ENCODE measurements at regions not wholly inside any gene's neighbourhood (a gene's known extent, or its start where the extent isn't known, plus 50 kb on each side); places are given as distances from the start of the nearest gene placed in this dataset.

DNA sequence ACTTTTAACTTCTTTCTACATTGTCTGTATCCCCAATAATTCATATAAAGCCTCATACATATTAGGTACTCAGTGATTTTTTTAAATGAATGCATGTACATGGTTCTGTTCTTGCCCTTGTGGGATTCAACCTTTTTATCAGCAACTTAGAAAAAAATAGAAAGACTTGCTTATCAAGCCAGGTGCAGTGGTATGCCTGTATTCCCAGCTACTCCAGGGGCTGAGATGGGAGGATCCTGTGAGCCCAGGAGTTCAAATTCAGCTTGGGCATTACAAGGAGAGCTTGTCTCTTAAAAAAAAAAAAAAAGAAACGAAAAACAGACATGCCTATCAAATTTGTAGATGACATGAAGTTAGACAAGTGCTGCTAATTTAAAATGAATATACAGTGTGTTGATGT is 54.2 kb upstream of the MYCBP2 start:
- DNase-seq (ENCODE audit: low spot score) = no peak

DNA sequence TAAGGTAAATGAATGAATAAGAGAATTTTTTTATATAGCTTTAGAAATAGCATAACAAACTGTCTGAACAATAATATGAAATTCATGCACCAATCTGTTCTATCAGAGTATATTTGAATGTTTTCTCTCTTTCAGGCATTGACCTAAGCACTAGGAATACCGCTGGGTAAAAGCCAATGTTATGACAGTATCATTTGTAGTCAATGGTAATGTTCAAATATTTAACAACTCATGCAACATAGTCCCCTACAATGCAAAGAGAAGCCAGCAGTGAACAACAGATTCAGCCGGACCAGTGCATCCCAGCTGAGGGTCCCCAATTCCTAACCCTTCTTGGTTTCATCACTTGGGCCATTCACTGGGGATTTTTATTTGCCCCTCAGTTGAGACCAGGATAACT is 52.6 kb upstream of the MYCBP2 start:
- no peak for DNase-seq (ENCODE audit: low spot score)

DNA sequence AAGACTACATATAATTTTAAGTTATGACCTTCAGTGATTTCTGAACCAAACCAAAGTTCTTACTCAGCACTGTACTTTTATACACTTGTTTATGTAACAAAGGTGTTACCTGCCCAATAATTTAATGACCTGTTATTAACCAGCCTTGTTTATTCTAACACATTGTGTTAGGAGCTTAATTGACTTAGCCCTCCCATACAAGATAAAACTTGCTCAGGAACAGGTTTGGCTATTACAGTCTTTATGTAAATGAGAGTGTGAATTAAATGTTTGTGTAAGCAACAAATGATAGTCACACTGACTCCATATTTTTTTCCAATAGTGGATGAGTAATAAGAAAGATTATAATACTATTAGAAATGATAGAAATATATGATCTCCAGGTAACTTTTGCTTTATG is 51.8 kb upstream of the MYCBP2 start:
- DNase-seq (ENCODE audit: low spot score) = no peak

DNA sequence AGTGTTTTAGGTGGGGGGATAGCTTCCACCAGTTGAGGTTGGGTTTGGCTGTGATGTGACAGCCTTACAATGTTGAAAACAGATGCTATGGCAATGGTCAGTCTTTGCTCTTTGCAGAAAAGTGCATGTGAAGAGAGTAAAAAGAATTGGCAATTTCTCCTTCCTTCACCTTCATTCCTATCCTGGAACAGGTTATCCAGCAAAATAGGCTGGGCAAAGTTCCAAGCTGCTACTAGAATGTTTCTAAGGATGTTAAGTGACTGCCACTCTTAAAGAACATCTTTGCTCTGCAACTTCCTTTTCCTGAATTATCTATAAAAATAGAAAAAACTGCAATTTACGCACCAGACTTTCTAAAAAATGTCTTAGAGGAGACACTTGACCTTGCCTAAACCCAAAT is 50.1 kb upstream of the MYCBP2 start:
- no peak for DNase-seq (ENCODE audit: low spot score)

Measured in H4 (cell line).